ENCODE measurements at regions not wholly inside any gene's neighbourhood (a gene's known extent, or its start where the extent isn't known, plus 50 kb on each side); places are given as distances from the start of the nearest gene placed in this dataset.

- no peak for TF ChIP-seq POLR2A (IDR thresholded peaks at IDR 0.05)
- no peak for TF ChIP-seq CTCF (IDR thresholded peaks at IDR 0.05)
- TF ChIP-seq EP300 (IDR thresholded peaks at IDR 0.05): no peak
- TF ChIP-seq POLR2AphosphoS5 (IDR thresholded peaks at IDR 0.05): no peak
Observed at GRCh38 chr7:106744563-106745091, 83.7 kb upstream of the CCDC71L start.
